NCI-H1092 (cell line): ENCODE measurements at regions not wholly inside any gene's neighbourhood (a gene's known extent, or its start where the extent isn't known, plus 50 kb on each side); places are given as distances from the start of the nearest gene placed in this dataset.

Experiments used
- DNase-seq: peaks from one replicate; lab custom pipeline; 2025; lab: John Stamatoyannopoulos, UW

GRCh38 chr6:56377295-56377694 is 129.9 kb upstream of the COL21A1 start:
- DNase-seq, result no peak

GRCh38 chr6:56375806-56376205 is 128.4 kb upstream of the COL21A1 start:
- DNase-seq, result no peak

GRCh38 chr6:56374841-56375369 is 127.5 kb upstream of the COL21A1 start:
- no peak for DNase-seq

- no peak for DNase-seq
These were observed 125.1 kb upstream of the COL21A1 start for GRCh38 chr6:56372406-56372995.

DNA sequence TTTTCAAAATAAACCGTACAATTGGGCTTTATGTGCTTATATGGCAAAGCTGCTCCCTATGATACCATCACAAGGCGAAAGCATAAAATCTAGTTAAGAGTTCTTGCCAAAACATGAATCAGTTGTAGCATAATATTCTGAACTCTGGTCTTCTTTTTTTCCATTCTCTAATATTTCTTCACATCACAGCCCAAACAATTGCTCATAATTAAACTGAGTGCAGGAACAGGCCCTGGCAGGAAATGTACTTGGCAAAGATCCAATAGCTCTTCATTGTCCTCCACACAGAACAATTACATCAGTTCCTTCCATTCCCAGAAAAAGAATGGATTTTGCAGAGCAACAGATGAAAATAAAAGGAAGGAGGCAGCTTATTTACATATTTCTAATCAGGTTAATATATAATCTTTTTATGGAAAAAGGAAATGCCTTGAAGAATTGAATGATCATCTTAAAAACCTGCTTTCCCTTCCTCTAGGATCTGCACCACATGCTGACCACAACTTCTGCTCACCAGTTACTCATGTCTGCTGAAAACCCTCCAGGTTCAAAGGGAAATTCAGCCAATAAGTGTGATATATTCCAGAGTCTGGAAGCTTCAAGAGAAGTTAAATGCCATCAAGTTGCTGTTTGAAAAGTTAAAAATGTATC is 123.3 kb upstream of the COL21A1 start:
- peak; percentile 44 for DNase-seq

DNA sequence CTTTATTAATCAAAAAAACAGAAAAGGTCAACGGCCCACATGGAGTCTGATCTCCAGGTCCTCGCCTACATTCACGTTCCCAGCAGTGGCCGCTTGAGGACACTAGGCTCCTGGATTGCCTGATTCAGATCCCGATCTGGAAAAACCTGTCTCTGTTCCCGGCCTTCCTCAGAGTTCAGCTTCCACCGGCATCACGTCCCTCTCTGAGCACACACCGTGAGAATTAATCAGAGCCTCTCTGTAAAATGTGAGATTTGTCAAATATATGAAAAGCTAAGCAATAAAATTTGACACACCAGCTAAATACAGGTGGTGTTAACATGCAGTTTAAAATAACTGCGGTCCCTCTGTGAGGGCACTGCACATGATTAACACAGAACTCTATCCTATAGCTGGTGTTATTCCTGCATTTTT is 122.8 kb upstream of the COL21A1 start:
- DNase-seq, result peak; percentile 27

DNA sequence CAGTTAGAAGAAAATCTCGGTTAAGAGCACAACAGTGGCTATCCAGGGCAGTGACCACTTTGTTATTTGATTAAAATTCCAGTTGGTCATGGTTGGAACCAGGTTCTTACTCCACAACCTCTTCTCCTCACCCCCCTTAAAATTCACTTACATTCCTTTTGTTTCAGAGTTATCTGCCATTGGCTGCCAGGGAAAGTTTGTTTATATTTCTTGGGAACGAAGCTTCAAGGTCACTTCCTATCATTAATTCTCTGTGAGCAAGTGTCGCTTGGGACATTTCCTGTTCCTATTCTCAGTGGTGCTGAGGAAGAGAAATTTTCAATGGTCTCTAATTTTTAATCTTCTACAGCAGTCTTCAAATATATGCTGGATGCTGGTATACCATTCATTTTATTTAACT is 121.1 kb upstream of the COL21A1 start:
- no peak for DNase-seq

GRCh38 chr6:56366141-56366852 is 118.9 kb upstream of the COL21A1 start:
- no peak for DNase-seq

- no peak for DNase-seq
These were observed 117.5 kb upstream of the COL21A1 start for GRCh38 chr6:56364827-56365339.

DNA sequence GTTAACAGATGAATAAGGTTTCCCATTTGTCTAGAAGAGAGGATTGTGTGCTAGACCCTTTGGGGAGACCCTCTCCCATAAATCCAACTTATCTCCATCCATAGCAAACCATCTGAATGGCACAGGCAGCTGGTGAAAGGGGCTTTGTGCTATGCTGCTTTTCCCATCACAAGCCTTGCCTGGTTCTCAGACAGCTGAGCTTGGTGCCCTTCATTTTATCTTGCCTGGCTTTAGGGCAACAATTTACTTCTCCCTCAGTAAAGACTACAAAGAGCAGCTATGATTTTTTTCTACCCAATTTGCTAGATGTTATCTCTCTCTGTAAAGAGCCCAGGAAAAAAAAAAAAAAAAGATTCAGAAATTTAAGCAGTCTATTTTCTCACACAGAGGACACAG is 117.0 kb upstream of the COL21A1 start:
- no peak for DNase-seq

DNA sequence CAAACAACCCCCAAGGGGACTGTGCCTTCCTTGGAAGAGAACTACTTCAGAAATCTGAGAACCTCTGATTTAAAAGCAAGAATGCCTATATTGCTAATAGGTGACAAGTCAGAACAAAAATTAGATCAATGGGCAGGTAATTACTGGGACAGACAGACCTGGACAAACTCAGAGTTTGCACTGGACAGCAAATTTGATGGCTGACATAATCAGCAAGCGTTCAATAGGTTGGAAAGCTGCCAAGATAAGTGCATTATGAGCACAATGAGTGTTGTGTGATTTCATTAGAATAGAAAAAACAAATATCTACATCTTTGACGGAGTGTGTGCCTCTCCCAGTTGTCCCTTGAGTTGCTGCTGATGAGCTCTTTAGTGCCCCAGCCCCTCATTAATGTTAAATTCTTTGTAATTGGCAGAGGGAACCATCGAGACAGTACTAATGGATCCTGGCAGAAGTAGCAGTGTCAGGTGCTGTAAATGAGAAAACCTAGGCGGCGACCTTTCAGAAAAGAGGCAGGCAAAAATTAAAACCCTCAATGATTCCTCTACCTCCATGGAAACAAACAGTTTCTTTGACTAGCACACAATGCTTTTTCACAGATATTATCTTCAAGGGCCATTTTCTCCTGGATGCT is 116.5 kb upstream of the COL21A1 start:
- peak; percentile 70 for DNase-seq

- no peak for DNase-seq
These were observed 114.4 kb upstream of the COL21A1 start for GRCh38 chr6:56361812-56362211.

DNA sequence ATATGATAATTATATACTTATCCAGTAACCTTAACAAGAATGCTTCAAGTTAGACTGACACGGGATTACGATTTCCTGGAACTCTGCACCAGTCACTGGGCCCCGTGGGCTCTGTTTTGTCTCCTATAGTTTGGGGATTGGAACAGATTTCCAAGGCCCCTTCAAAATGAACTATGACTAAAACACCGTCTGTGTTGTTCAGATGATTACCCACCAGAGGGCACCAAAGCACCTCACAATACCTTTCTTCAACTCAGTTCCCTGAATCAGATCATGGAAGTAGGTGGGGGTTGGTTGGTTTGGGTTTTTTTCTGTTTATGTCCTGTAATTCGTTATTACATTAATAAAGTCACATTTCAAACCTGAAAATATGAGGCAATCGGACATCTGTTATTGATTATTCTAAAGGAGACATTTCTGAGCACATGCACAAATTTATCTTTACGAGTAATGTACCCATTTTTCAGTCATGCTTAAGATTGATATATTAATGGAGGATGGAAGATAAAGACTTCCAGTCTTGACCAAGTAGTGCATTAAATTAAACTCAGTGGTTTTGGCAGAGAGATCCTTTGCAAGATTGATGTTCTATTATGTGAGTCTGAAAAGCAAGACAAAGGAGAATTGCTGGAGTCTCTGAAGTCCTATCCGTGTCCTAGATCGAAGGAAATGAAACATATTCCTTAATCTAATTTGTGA is 112.0 kb upstream of the COL21A1 start:
- DNase-seq, result peak; percentile 46

DNA sequence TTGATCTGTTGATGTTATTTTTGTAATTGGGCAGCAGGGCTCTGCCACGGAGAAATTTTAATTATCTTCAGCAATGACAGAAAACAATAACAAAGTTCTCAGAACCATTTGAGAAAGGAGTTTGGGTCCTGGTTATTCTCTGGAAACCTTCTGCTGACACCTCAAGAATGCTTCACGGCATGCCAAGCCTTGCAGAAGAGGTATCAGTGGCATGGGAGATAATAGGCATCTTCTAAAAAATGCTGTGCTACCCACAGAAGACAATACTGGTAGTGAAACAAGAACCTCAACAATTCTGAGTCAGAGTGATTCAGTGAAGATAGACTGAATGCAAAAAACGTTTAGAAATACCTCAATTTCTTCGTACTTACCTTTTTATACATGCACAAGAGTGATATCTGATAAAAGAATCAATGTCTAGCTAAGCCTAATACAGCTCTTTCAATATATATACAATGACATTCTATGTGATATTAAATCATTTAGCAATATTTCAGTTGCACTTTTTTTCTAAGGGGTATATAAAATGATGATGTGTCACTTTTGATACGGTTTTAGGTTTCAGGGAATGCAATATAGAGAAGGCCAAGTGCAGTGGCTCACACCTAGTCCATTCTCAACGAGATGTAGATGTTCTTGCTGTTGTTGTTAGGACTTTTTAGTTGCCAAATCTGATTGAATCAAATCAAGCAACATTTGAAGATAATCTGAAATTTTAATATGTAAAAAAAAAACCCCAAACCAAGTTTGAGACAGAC is 110.4 kb upstream of the COL21A1 start:
- DNase-seq, result no peak

- no peak for DNase-seq
These were observed 109.0 kb upstream of the COL21A1 start for GRCh38 chr6:56356426-56356825.

DNA sequence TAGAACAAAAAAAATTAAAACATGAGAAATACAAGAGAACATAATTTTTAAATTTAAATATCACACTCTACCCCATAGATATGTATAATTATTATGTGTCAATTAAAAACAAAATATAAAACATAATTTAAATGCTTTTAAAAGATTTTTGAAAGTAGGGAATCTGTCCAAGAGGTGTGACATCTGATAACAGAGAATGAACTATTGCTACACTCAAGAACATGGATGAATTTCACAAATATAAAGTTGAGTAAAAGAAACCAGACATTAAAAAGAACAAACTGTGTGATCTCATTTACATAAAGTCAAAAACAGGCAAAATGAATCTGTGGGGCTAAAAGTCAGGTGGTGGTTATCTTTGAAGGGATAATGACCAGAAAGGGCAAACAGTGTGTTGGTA is 106.5 kb upstream of the COL21A1 start:
- no peak for DNase-seq

GRCh38 chr6:56350628-56351260 is 103.4 kb upstream of the COL21A1 start:
- DNase-seq, result no peak

DNA sequence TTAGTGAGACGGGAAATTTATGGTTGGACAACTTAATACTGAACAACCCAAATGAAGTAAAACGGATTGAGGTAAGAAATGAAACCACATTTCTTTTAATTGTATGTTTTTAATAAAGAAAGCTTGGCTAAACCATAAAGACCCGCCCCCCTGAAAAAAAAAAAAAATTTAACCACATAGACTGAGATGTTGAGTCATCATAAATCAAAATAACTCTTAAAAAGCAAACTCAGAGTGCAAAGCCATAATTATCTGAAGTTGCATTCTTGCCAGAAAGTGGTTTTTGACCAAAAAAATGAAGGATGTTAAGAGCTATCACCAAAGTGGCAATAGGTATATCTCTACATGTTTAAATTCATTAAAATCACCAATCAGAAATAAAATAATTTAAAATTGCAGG is 101.8 kb upstream of the COL21A1 start:
- DNase-seq, result no peak

GRCh38 chr6:56348578-56348977 is 101.2 kb upstream of the COL21A1 start:
- no peak for DNase-seq

- DNase-seq, result no peak
These were observed 100.1 kb upstream of the COL21A1 start for GRCh38 chr6:56347526-56347925.

DNA sequence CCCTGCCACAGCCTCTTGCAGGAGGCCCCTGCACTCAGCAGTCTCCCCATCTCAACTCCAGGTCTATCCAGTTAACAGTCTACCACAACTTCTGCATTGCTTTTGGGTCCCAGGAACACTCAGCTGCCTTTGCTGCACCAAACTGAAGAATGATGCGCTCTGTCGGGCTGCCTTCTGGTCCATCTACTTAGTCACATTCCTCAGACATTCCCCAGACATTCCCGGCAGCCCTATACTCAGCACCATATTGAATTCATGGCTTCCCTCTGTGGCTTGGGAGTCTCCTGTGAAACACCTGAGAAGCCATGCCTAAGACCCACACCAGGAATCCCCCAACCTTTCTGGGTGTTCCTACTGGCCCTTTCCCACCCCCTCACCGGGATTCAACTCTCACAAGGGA is 99.6 kb upstream of the COL21A1 start:
- no peak for DNase-seq
